Left ventricle myocardium superior (tissue), 1 donor: ENCODE measurements at regions not wholly inside any gene's neighbourhood (a gene's known extent, or its start where the extent isn't known, plus 50 kb on each side); places are given as distances from the start of the nearest gene placed in this dataset.

Experiments used
- ATAC-seq: fragments of 200-7000 bp; cut with Tn5 transposase; one replicate; pipeline ENCODE4 v1.9.1; 2020; ENCODE audit warnings: mild to moderate bottlenecking, moderate library complexity
- DNase-seq: peaks from one replicate; pipeline ENCODE4 v3.0.0-alpha.2; 2020
- intact Hi-C: fragments of 100-400 bp; cut with micrococcal nuclease; formaldehyde crosslinking; loops from one replicate; pipeline ENCODE4 v1.11.0; 2022
- donor health status: DM: no; HTN: yes; CAD: no; lungs with severe emphysema.

GRCh38 chrX:25070038-25070437 lies 54.3 kb upstream of the ARX start:
- no peak for ATAC-seq
- no peak for DNase-seq
- intact Hi-C loops: no loop called here

DNA sequence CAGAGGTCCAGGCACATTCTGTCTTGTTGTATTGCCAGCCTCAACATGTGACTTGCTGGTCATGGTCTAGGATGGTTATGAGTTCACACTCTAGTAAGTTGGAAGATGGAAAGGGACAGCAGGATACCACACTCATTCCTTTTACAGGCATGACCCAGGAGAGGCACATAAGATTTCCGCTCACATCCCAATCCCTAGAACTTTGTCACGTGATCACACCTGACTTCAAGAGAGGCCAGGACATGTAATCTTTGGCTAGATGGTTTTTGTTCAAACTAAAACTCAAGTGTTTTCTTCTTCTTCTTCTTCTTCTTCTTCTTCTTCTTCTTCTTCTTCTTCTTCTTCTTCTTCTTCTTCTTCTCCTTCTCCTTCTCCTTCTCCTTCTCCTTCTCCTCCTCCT lies 53.4 kb upstream of the ARX start:
- DNase-seq: no peak
- intact Hi-C loops: no loop called here
- ATAC-seq: no peak

GRCh38 chrX:25068340-25068739 lies 52.6 kb upstream of the ARX start:
- no peak for DNase-seq
- intact Hi-C loops: no loop called here

DNA sequence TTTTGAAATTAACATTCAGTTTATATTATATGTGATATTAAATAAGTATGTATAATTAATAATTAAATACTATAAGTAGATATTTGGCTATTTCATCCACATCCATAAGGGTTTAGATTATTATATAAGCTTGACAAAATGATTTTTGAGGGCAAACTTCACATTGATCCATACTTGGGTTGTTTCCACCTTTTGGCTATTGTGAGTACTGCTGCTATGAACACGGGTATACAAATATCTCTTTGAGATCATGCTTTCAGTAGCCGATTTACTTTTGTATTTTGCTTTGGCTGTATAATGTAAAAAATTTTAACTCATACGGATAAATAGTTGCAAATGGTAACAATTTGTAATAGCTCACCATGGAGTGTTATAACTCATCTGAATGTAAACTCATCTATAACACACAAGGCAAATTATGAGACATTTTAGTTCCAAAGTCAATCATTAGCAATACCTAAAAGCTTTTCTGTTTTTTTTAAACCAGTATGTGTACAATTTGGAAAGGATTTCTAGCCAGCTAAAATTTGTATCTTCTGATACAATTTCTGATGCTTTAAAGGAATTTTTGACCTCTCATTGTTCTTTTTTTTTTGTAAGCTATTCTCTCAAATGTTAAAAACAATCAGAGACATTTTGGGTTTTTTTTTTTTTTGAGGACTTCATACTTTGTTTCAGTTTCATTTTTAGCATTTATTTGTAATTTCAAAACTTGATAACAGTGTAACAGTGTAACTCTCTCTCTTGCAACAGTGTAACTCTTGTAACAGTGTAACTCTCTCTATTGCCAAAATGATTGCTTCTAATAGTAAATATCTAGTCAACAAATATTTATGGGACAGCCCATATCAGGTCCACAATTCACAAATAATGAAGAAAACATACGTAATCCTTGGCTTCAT lies 51.8 kb upstream of the ARX start:
- intact Hi-C loops: no loop called here
- DNase-seq (no peak), ATAC-seq (no peak)

More at GRCh38 chrX:25068340-25068739, 52.6 kb upstream of the ARX start:
- ATAC-seq: no peak

- intact Hi-C loops: no loop called here
- DNase-seq (no peak), ATAC-seq (no peak)
Observed at GRCh38 chrX:25066131-25066530, 50.4 kb upstream of the ARX start.
